IMR-90 (cell line): ENCODE measurements at regions not wholly inside any gene's neighbourhood (a gene's known extent, or its start where the extent isn't known, plus 50 kb on each side); places are given as distances from the start of the nearest gene placed in this dataset.

Experiments used
- ATAC-seq: fragments of 200-7000 bp; cut with Tn5 transposase; 2 replicates; pipeline ENCODE4 v1.9.1; 2020; ENCODE audit warnings: low read depth, mild to moderate bottlenecking, moderate library complexity
- BruUV-seq: library from RNA; stranded (reverse); fragments of 400-500 nt; replicated peaks from 2 replicates; lab custom pipeline; 2021; lab: Mats Ljungman, UMichigan
- CTCF ChIA-PET: fragments of 300-600 bp; formaldehyde crosslinking; extraction: SDS; loops from one replicate; lab custom pipeline; 2021; ENCODE audit warnings: antibody characterized with exemption; lab: Yijun Ruan, JAX
- POLR2A ChIA-PET: fragments of 300-600 bp; sonication (Branson Sonifier 250); formaldehyde crosslinking; loops from one replicate; lab custom pipeline; 2022; ENCODE audit warnings: antibody characterized with exemption; ENCODE audit not compliant: unreplicated experiment; lab: Charles Lee
- DNase-seq: peaks from one replicate; pipeline ENCODE4 v3.0.0; 2013
- H2AFZ ChIP-seq: replicated peaks from 2 replicates; pipeline ENCODE3; 2013; ENCODE audit warnings: low read length, mild to moderate bottlenecking; ENCODE audit not compliant: poor library complexity
- H2AK5ac ChIP-seq: 2 replicates; pipeline ENCODE4 v1.6.1; 2013; ENCODE audit warnings: low read depth, low read length, inconsistent platforms
- H2AK9ac ChIP-seq: replicated peaks from 2 replicates; pipeline ENCODE3; 2013; ENCODE audit warnings: mild to moderate bottlenecking, low read depth, low read length, moderate library complexity; ENCODE audit not compliant: poor library complexity
- H2BK120ac ChIP-seq: 2 replicates; pipeline ENCODE4 v1.6.1; 2013; ENCODE audit warnings: low read depth, low read length, inconsistent platforms
- H2BK15ac ChIP-seq: 3 replicates; pipeline ENCODE4 v1.6.1; 2013; ENCODE audit warnings: low read depth, low read length, inconsistent platforms
- H2BK20ac ChIP-seq: 2 replicates; pipeline ENCODE4 v1.6.1; 2013; ENCODE audit warnings: low read depth, mild to moderate bottlenecking, inconsistent platforms, low read length, moderate library complexity
- H2BK5ac ChIP-seq: 2 replicates; pipeline ENCODE4 v1.6.1; 2013; ENCODE audit warnings: mild to moderate bottlenecking, low read depth, low read length, inconsistent platforms; ENCODE audit not compliant: poor library complexity, severe bottlenecking
- H3K14ac ChIP-seq: replicated peaks from 2 replicates; pipeline ENCODE4 v1.6.1; 2013; ENCODE audit warnings: low read depth, low read length, inconsistent platforms
- H3K18ac ChIP-seq: 2 replicates; pipeline ENCODE4 v1.6.1; 2013; ENCODE audit warnings: low read depth, low read length, control low read depth
- H3K23ac ChIP-seq: 2 replicates; pipeline ENCODE4 v1.6.1; 2013; ENCODE audit warnings: low read depth, low read length, inconsistent platforms
- H3K27ac ChIP-seq: 2 replicates; pipeline ENCODE4 v1.5.1; 2013; ENCODE audit warnings: mild to moderate bottlenecking, control low read depth, low read length; ENCODE audit not compliant: insufficient read depth
- H3K27me3 ChIP-seq: 2 replicates; pipeline ENCODE4 v1.6.1; 2013; ENCODE audit warnings: low read length; ENCODE audit not compliant: control insufficient read depth, insufficient read depth
- H3K36me3 ChIP-seq: 2 replicates; pipeline ENCODE4 v1.6.1; 2013; ENCODE audit warnings: low read length, mixed read lengths; ENCODE audit not compliant: control insufficient read depth, insufficient read depth
- H3K4ac ChIP-seq: 2 replicates; pipeline ENCODE4 v1.6.1; 2013; ENCODE audit warnings: low read depth, low read length, inconsistent platforms
- H3K4me1 ChIP-seq: 2 replicates; pipeline ENCODE4 v1.6.1; 2013; ENCODE audit warnings: low read length, mixed read lengths; ENCODE audit not compliant: control insufficient read depth, insufficient read depth
- H3K4me2 ChIP-seq: 2 replicates; pipeline ENCODE4 v1.6.1; 2013; ENCODE audit warnings: low read depth, mild to moderate bottlenecking, control low read depth, low read length, moderate library complexity
- H3K4me3 ChIP-seq: 2 replicates; pipeline ENCODE4 v1.5.1; 2013; ENCODE audit warnings: low read depth, mild to moderate bottlenecking, control low read depth, low read length, moderate library complexity; ENCODE audit not compliant: insufficient read depth
- H3K56ac ChIP-seq: 2 replicates; pipeline ENCODE4 v1.6.1; 2013; ENCODE audit warnings: low read length, inconsistent platforms; ENCODE audit not compliant: insufficient read depth; ENCODE audit errors: extremely low read depth
- H3K79me1 ChIP-seq, 2 experiments: 2 replicates each; pipeline ENCODE4 v1.6.1; 2013; ENCODE audit warnings: low read length in 2 of 2, inconsistent platforms in 1 of 2, low read depth in 1 of 2
- H3K9ac ChIP-seq: 2 replicates; pipeline ENCODE4 v1.6.1; 2013; ENCODE audit warnings: low read depth, low read length, control low read depth
- H3K9me1 ChIP-seq: 2 replicates; pipeline ENCODE4 v1.6.1; 2013; ENCODE audit warnings: low read length, inconsistent platforms; ENCODE audit not compliant: insufficient read depth
- H3K9me3 ChIP-seq: 2 replicates; pipeline ENCODE4 v1.6.1; 2013; ENCODE audit warnings: low read length; ENCODE audit not compliant: control insufficient read depth, insufficient read depth
- H4K20me1 ChIP-seq: 2 replicates; pipeline ENCODE4 v1.6.1; 2013; ENCODE audit warnings: low read length, inconsistent platforms; ENCODE audit not compliant: insufficient read depth
- H4K5ac ChIP-seq: 2 replicates; pipeline ENCODE4 v1.6.1; 2013; ENCODE audit warnings: mild to moderate bottlenecking, low read depth, low read length, control low read depth
- H4K8ac ChIP-seq, 2 experiments: 2 replicates each; pipeline ENCODE4 v1.6.1; 2013; ENCODE audit warnings: low read depth in 2 of 2, low read length in 2 of 2, control low read depth in 1 of 2, inconsistent platforms in 1 of 2
- H4K91ac ChIP-seq: 2 replicates; pipeline ENCODE4 v1.6.1; 2013; ENCODE audit warnings: low read depth, low read length, inconsistent platforms; ENCODE audit not compliant: insufficient read depth
- BHLHE40 ChIP-seq: fragments of 150-350 bp; IDR thresholded peaks from 2 replicates; pipeline ENCODE4 v1.6.1; 2016; ENCODE audit warnings: mild to moderate bottlenecking, low read depth, low read length
- CEBPB ChIP-seq: IDR thresholded peaks from 2 replicates; pipeline ENCODE4 v1.6.1; 2012; ENCODE audit warnings: low read depth, low read length, improper control_type of control experiment
- CHD1 ChIP-seq: IDR thresholded peaks from 2 replicates; pipeline ENCODE4 v1.6.1; 2012; ENCODE audit warnings: low read depth, low read length, improper control_type of control experiment
- MAFK ChIP-seq: IDR thresholded peaks from 2 replicates; pipeline ENCODE4 v1.6.1; 2012; ENCODE audit warnings: low read depth, low read length, improper control_type of control experiment
- MAZ ChIP-seq: IDR thresholded peaks from 2 replicates; pipeline ENCODE4 v1.6.1; 2012; ENCODE audit warnings: low read depth, mild to moderate bottlenecking, low read length, improper control_type of control experiment, moderate library complexity, borderline replicate concordance
- NFE2L2 ChIP-seq: fragments of 150-350 bp; IDR thresholded peaks from 2 replicates; pipeline ENCODE4 v1.6.1; 2016; ENCODE audit warnings: low read depth, mild to moderate bottlenecking, low read length
- RAD21 ChIP-seq: IDR thresholded peaks from 2 replicates; pipeline ENCODE4 v1.6.1; 2012; ENCODE audit warnings: low read length, improper control_type of control experiment
- RCOR1 ChIP-seq: IDR thresholded peaks from 2 replicates; pipeline ENCODE4 v1.6.1; 2012; ENCODE audit warnings: mild to moderate bottlenecking, low read length, improper control_type of control experiment; ENCODE audit not compliant: insufficient replicate concordance
- RFX5 ChIP-seq: IDR thresholded peaks from 2 replicates; pipeline ENCODE4 v1.8.0; 2012; ENCODE audit warnings: low read depth, mild to moderate bottlenecking, low read length, moderate library complexity
- SMC3 ChIP-seq: fragments of 150-350 bp; IDR thresholded peaks from 2 replicates; pipeline ENCODE4 v1.6.1; 2016; ENCODE audit warnings: low read depth, mild to moderate bottlenecking, antibody characterized with exemption, low read length, moderate library complexity
- WGBS, 2 experiments: methylation state at CpG; one replicate each; pipeline versions ENCODE4 v1.1.5 to v1.1.7; 2013; ENCODE audit warnings: missing lambda C conversion rate in 2 of 2; ENCODE audit not compliant: insufficient read length in 1 of 2; ENCODE audit errors: extremely low coverage in 2 of 2; 5-methylcytosine and 5-hydroxymethylcytosine counted together
- dilution Hi-C: fragments of 300-500 bp; cut with HindIII; formaldehyde crosslinking; loops from one replicate; pipeline ENCODE4 v1.14.3; 2018; ENCODE audit warnings: low sequenced_read_pairs; ENCODE audit not compliant: unreplicated experiment
- in situ Hi-C: fragments of 300-500 bp; cut with MboI; formaldehyde crosslinking; loops from 3 replicates; pipeline ENCODE4 v1.14.3; 2019; ENCODE audit warnings: low sequenced_read_pairs, inconsistent platforms, mixed read lengths
- intact Hi-C: fragments of 100-400 bp; cut with micrococcal nuclease; formaldehyde crosslinking; loops from 2 replicates; pipeline ENCODE4 v1.10.0; 2022
- TF ChIP-seq, protein P1 (sequence below): fragments of 150-350 bp; IDR thresholded peaks from 2 replicates; pipeline ENCODE4 v1.6.1; 2017; ENCODE audit warnings: mild to moderate bottlenecking, antibody characterized with exemption, low read length, low read depth
- TF ChIP-seq, protein P2 (sequence below): fragments of 150-350 bp; IDR thresholded peaks from 2 replicates; pipeline ENCODE4 v1.6.1; 2016; ENCODE audit warnings: low read depth, mild to moderate bottlenecking, low read length, moderate library complexity, borderline replicate concordance
- TF ChIP-seq, protein P3 (sequence below): conservative IDR thresholded peaks from 2 replicates; pipeline ENCODE4 v1.5.1; 2012; ENCODE audit warnings: mild to moderate bottlenecking, low read depth, low read length, improper control_type of control experiment

DNA sequence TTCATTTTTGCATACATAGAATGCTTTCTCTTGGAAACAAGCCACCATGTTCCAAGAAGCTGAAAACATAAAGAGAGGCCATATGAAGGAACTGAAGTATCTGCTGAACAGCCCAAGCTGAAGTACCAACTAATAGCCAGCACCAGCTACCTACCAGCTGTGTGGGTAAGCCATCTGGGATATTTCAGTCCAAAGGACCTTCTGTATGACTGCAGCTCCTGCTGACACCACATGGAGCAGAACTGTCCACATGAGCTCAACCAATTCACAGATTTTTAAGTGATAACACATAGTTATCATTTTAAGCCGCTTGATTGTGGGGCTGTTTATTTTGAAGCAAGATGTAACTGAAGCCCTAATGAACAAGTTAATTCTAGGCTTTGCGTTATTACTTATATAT lies 621.1 kb upstream of the KLHL1 start:
- Histone ChIP-seq H3K9me3 (no peaks in the 10 kb centered on the region; the same call in 1 of the 2 replicates), H3K4me2 (no peak overlapping the region), H3K27ac (no peak overlapping the region), H3K18ac (no peak overlapping the region), H3K27me3 (no peaks in the 10 kb centered on the region), H4K91ac (no peak overlapping the region), H3K9ac (no peak overlapping the region), H4K5ac (no peak overlapping the region), H2BK20ac (no peak overlapping the region), H2AK9ac (no peak overlapping the region), H4K20me1 (no peaks in the 10 kb centered on the region), H2BK5ac (no peak overlapping the region), H2AK5ac (no peak overlapping the region), H3K36me3 (no peaks in the 10 kb centered on the region), H3K79me1 (no peaks in the 10 kb centered on the region), H2BK120ac (no peak overlapping the region), H3K14ac (no peak overlapping the region), H3K4ac (no peak overlapping the region), H3K56ac (no peak overlapping the region), H3K9me1 (no peaks in the 10 kb centered on the region), H2BK15ac (no peak overlapping the region), H2AFZ (no peak overlapping the region), H4K8ac (no peak overlapping the region), H3K4me1 (no peaks in the 10 kb centered on the region), H3K4me3 (no peak overlapping the region), H3K23ac (no peak overlapping the region)
- ATAC-seq (no peak), DNase-seq (no peak)
- TF ChIP-seq CHD1 (no peak), NFE2L2 (no peak), RCOR1 (no peak), MAFK (no peak), RFX5 (no peak), RAD21 (no peak), BHLHE40 (no peak), MAZ (no peak), SMC3 (no peak), CEBPB (no peak)
- TF ChIP-seq, protein P1, sequence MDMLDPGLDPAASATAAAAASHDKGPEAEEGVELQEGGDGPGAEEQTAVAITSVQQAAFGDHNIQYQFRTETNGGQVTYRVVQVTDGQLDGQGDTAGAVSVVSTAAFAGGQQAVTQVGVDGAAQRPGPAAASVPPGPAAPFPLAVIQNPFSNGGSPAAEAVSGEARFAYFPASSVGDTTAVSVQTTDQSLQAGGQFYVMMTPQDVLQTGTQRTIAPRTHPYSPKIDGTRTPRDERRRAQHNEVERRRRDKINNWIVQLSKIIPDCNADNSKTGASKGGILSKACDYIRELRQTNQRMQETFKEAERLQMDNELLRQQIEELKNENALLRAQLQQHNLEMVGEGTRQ, result no peak
- TF ChIP-seq, protein P2, sequence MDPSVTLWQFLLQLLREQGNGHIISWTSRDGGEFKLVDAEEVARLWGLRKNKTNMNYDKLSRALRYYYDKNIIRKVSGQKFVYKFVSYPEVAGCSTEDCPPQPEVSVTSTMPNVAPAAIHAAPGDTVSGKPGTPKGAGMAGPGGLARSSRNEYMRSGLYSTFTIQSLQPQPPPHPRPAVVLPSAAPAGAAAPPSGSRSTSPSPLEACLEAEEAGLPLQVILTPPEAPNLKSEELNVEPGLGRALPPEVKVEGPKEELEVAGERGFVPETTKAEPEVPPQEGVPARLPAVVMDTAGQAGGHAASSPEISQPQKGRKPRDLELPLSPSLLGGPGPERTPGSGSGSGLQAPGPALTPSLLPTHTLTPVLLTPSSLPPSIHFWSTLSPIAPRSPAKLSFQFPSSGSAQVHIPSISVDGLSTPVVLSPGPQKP, result no peak
- TF ChIP-seq, protein P3, sequence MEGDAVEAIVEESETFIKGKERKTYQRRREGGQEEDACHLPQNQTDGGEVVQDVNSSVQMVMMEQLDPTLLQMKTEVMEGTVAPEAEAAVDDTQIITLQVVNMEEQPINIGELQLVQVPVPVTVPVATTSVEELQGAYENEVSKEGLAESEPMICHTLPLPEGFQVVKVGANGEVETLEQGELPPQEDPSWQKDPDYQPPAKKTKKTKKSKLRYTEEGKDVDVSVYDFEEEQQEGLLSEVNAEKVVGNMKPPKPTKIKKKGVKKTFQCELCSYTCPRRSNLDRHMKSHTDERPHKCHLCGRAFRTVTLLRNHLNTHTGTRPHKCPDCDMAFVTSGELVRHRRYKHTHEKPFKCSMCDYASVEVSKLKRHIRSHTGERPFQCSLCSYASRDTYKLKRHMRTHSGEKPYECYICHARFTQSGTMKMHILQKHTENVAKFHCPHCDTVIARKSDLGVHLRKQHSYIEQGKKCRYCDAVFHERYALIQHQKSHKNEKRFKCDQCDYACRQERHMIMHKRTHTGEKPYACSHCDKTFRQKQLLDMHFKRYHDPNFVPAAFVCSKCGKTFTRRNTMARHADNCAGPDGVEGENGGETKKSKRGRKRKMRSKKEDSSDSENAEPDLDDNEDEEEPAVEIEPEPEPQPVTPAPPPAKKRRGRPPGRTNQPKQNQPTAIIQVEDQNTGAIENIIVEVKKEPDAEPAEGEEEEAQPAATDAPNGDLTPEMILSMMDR, result no peak
- intact Hi-C loops, result no loop called here
- in situ Hi-C loops, result no loop called here
- ChIA-PET POLR2A (no interaction called here), CTCF (no interaction called here)
- dilution Hi-C loops, result no loop called here
- no TSS peak for BruUV-seq
- WGBS, 2 experiments, result no CpG with 5 or more reads among the region's 2 CpGs
